A172 (cell line): ENCODE measurements at regions not wholly inside any gene's neighbourhood (a gene's known extent, or its start where the extent isn't known, plus 50 kb on each side); places are given as distances from the start of the nearest gene placed in this dataset.
"Not testable (repeated sequence)": the region's sequence is repeated elsewhere in the genome, so short reads cannot be mapped to it uniquely, and the experiment has no call there.

Experiments
- DNase-seq: peaks from one replicate; pipeline ENCODE4 v3.0.0-alpha.2; 2015; ENCODE audit warnings: low spot score

- no peak for DNase-seq
Measured at GRCh38 chrX:95791876-95792275, 892.8 kb upstream of the DIAPH2 start.

GRCh38 chrX:95797344-95797743 lies 887.3 kb upstream of the DIAPH2 start:
- DNase-seq: no peak

GRCh38 chrX:95823796-95824195 lies 860.8 kb upstream of the DIAPH2 start:
- DNase-seq: no peak

GRCh38 chrX:95835223-95835622 lies 849.4 kb upstream of the DIAPH2 start:
- DNase-seq: no peak

GRCh38 chrX:95836517-95836916 lies 848.1 kb upstream of the DIAPH2 start:
- DNase-seq: no peak

GRCh38 chrX:95841863-95842262 lies 842.8 kb upstream of the DIAPH2 start:
- DNase-seq: no peak

GRCh38 chrX:95860127-95860526 lies 824.5 kb upstream of the DIAPH2 start:
- DNase-seq: no peak

- no peak for DNase-seq
Measured at GRCh38 chrX:95875661-95876060, 809.0 kb upstream of the DIAPH2 start.

GRCh38 chrX:95878874-95879273 lies 805.8 kb upstream of the DIAPH2 start:
- no peak for DNase-seq

GRCh38 chrX:95884186-95884585 lies 800.5 kb upstream of the DIAPH2 start:
- DNase-seq: no peak

- peak; percentile 54 for DNase-seq
Measured at GRCh38 chrX:95885074-95885473, 799.6 kb upstream of the DIAPH2 start.

- no peak for DNase-seq
Measured at GRCh38 chrX:95889279-95889678, 795.4 kb upstream of the DIAPH2 start.

GRCh38 chrX:95893636-95894035 lies 791.0 kb upstream of the DIAPH2 start:
- DNase-seq: no peak

- no peak for DNase-seq
Measured at GRCh38 chrX:95903490-95903889, 781.2 kb upstream of the DIAPH2 start.

- DNase-seq: no peak
Measured at GRCh38 chrX:95903975-95904374, 780.7 kb upstream of the DIAPH2 start.

- no peak for DNase-seq
Measured at GRCh38 chrX:95907081-95907480, 777.6 kb upstream of the DIAPH2 start.

- no peak for DNase-seq
Measured at GRCh38 chrX:95911062-95911461, 773.6 kb upstream of the DIAPH2 start.

GRCh38 chrX:95919605-95920004 lies 765.0 kb upstream of the DIAPH2 start:
- peak; percentile 16 for DNase-seq

- no peak for DNase-seq
Measured at GRCh38 chrX:95945528-95945927, 739.1 kb upstream of the DIAPH2 start.

GRCh38 chrX:95949588-95949987 lies 735.1 kb upstream of the DIAPH2 start:
- DNase-seq: no peak

GRCh38 chrX:95950679-95951078 lies 734.0 kb upstream of the DIAPH2 start:
- DNase-seq: no peak

GRCh38 chrX:95953564-95953963 lies 731.1 kb upstream of the DIAPH2 start:
- no peak for DNase-seq

- DNase-seq: no peak
Measured at GRCh38 chrX:95956745-95957144, 727.9 kb upstream of the DIAPH2 start.

- not testable (repeated sequence) for DNase-seq
Measured at GRCh38 chrX:95973456-95974095, 711.1 kb upstream of the DIAPH2 start.
